ENCODE measurements at regions not wholly inside any gene's neighbourhood (a gene's known extent, or its start where the extent isn't known, plus 50 kb on each side); places are given as distances from the start of the nearest gene placed in this dataset.

DNA sequence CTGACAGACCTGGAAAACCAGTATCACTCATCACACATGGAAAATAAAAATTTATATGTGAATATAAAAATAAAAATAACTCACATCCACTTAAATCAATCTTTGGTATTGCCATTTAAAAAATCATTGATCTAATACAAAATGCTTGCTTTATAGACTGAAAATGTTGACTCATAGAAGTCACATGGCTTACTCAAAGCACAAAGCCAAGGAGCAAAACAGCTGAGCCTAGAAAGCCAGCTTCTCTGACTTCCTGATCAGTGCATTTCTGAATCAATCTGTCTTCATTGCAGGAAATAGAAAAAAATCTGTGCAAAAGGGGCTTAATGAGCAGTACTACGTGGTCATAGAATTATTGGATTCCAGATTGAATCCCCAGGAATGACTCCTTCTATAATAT is 176.9 kb upstream of the HS3ST1 start:
- H3K9me3 ChIP-seq (ENCODE audit: insufficient read depth, low read depth) = no peaks in the 10 kb centered on the region
- H4K20me1 ChIP-seq (ENCODE audit: insufficient read depth) = no peaks in the 10 kb centered on the region
- intact Hi-C loops (cut with micrococcal nuclease; ENCODE audit: unreplicated experiment) = no loop called here
- no peak for DNase-seq
- TF ChIP-seq, protein P1, sequence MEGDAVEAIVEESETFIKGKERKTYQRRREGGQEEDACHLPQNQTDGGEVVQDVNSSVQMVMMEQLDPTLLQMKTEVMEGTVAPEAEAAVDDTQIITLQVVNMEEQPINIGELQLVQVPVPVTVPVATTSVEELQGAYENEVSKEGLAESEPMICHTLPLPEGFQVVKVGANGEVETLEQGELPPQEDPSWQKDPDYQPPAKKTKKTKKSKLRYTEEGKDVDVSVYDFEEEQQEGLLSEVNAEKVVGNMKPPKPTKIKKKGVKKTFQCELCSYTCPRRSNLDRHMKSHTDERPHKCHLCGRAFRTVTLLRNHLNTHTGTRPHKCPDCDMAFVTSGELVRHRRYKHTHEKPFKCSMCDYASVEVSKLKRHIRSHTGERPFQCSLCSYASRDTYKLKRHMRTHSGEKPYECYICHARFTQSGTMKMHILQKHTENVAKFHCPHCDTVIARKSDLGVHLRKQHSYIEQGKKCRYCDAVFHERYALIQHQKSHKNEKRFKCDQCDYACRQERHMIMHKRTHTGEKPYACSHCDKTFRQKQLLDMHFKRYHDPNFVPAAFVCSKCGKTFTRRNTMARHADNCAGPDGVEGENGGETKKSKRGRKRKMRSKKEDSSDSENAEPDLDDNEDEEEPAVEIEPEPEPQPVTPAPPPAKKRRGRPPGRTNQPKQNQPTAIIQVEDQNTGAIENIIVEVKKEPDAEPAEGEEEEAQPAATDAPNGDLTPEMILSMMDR (conservative IDR thresholded peaks at IDR 0.05) = no peak
- no peak for TF ChIP-seq EZH2 (IDR thresholded peaks at IDR 0.05; ENCODE audit: low read depth)
- BruUV-seq (replicated peaks) = no TSS peak
- no peaks in the 10 kb centered on the region for H3K9me2 ChIP-seq (ENCODE audit: insufficient read depth)
- H3K36me3 ChIP-seq (ENCODE audit: low read depth) = no peaks in the 10 kb centered on the region
- no peaks in the 10 kb centered on the region for H3K79me2 ChIP-seq (ENCODE audit: low read depth)
- H3K4me1 ChIP-seq (replicated peaks; ENCODE audit: insufficient read depth) = no peaks in the 10 kb centered on the region
- H3F3A ChIP-seq (ENCODE audit: insufficient read depth, low read depth) = no peaks in the 10 kb centered on the region
- POLR2A ChIA-PET (ENCODE audit: unreplicated experiment) = no interaction called here
- no peak overlapping the region for H2AFZ ChIP-seq
- CTCF ChIA-PET = no interaction called here
- no peak overlapping the region for H3K27ac ChIP-seq
- no peaks in the 10 kb centered on the region for H3K27me3 ChIP-seq (ENCODE audit: insufficient read depth, low read depth)
- no peak overlapping the region for H3K4me2 ChIP-seq
- no peak overlapping the region for H3K4me3 ChIP-seq

DNA sequence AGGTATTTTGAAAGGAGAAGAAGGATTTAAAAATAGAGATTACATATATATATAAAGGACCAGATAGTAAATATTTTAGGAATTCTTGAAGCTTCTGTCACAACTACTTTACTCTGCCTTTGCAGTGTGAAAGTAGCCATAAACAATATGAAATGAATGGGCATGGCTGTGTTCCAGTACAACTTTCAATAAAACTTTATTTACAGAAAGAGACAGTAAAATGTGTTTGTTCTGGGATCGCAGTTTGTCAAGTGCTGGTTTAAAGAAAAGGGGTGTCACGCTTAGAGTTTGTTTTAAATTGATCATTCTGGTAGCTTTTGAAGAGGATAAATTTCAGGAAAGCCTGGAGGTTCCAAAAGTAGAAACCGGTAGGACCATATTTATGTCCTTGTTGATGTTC is 176.1 kb upstream of the HS3ST1 start:
- no peaks in the 10 kb centered on the region for H3K36me3 ChIP-seq (ENCODE audit: low read depth)
- POLR2A ChIA-PET (ENCODE audit: unreplicated experiment) = interaction anchor here (0.6 kb wide), 1 partner anchor 90 kb away, joined by 3 read pairs; no protein-coding TSS in a partner anchor
- H3K27ac ChIP-seq = no peak overlapping the region
- H3K9me3 ChIP-seq (ENCODE audit: insufficient read depth, low read depth) = no peaks in the 10 kb centered on the region
- no peak overlapping the region for H3K4me2 ChIP-seq
- no peaks in the 10 kb centered on the region for H3K4me1 ChIP-seq (replicated peaks; ENCODE audit: insufficient read depth)
- TF ChIP-seq, protein P1 (conservative IDR thresholded peaks at IDR 0.05) = no peak
- TF ChIP-seq EZH2 (IDR thresholded peaks at IDR 0.05; ENCODE audit: low read depth) = no peak
- intact Hi-C loops (cut with micrococcal nuclease; ENCODE audit: unreplicated experiment) = no loop called here
- no peaks in the 10 kb centered on the region for H3K9me2 ChIP-seq (ENCODE audit: insufficient read depth)
- CTCF ChIA-PET = no interaction called here
- no peak overlapping the region for H2AFZ ChIP-seq
- H3F3A ChIP-seq (ENCODE audit: insufficient read depth, low read depth) = no peaks in the 10 kb centered on the region
- H3K27me3 ChIP-seq (ENCODE audit: insufficient read depth, low read depth) = no peaks in the 10 kb centered on the region
- H3K79me2 ChIP-seq (ENCODE audit: low read depth) = no peaks in the 10 kb centered on the region
- DNase-seq = no peak
- no TSS peak for BruUV-seq (replicated peaks)
- H4K20me1 ChIP-seq (ENCODE audit: insufficient read depth) = no peaks in the 10 kb centered on the region
- no peak overlapping the region for H3K4me3 ChIP-seq

DNA sequence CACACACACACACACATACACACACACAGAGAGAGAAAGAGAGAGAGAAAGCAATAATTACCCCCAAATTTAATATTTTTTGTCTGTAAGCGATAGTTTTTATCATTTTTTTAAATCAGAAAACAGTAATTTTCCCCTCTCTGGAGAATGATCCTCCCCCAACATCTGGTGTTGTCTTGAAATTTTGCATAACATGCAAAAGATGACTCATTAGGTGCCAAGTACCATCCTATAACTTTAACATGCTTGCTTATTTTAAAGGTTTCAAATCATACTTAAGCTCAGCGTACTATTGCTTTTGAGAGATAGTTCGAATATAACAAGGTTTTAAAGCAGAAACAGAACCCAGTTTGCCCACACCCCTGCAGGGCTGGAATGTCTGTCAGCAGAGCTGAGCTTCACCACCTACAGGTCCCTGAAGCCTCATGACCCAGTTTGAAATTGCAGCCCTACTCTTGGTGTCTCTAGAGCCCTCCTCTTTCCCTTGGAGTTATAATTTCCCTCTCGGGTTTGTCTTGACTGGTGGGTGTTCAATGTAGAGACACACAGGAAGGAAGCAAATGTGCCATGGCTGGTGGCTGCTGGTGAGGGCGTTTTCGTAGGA is 175.0 kb upstream of the HS3ST1 start:
- intact Hi-C loops (cut with micrococcal nuclease; ENCODE audit: unreplicated experiment) = no loop called here
- Histone ChIP-seq H3K4me1 (replicated peaks; ENCODE audit: insufficient read depth) (no peaks in the 10 kb centered on the region), H4K20me1 (ENCODE audit: insufficient read depth) (no peaks in the 10 kb centered on the region), H3K27me3 (ENCODE audit: insufficient read depth, low read depth) (no peaks in the 10 kb centered on the region), H3K4me3 (no peak overlapping the region), H3K9me3 (ENCODE audit: insufficient read depth, low read depth) (no peaks in the 10 kb centered on the region), H3K27ac (no peak overlapping the region), H3K4me2 (no peak overlapping the region), H2AFZ (no peak overlapping the region), H3F3A (ENCODE audit: insufficient read depth, low read depth) (no peaks in the 10 kb centered on the region), H3K36me3 (ENCODE audit: low read depth) (no peaks in the 10 kb centered on the region), H3K9me2 (ENCODE audit: insufficient read depth) (no peaks in the 10 kb centered on the region), H3K79me2 (ENCODE audit: low read depth) (no peaks in the 10 kb centered on the region)
- no TSS peak for BruUV-seq (replicated peaks)
- POLR2A ChIA-PET (ENCODE audit: unreplicated experiment) = no interaction called here
- DNase-seq = no peak
- TF ChIP-seq EZH2 (IDR thresholded peaks at IDR 0.05; ENCODE audit: low read depth) = no peak
- TF ChIP-seq, protein P1 (conservative IDR thresholded peaks at IDR 0.05) = no peak
- CTCF ChIA-PET = no interaction called here

Data from PC-9 (cell line).